DND-41 (cell line): ENCODE measurements at regions not wholly inside any gene's neighbourhood (a gene's known extent, or its start where the extent isn't known, plus 50 kb on each side); places are given as distances from the start of the nearest gene placed in this dataset.
A peak's percentile ranks its signal among the peaks of the same experiment; 100 is the strongest.

ENCODE experiments used
- ATAC-seq: fragments of 200-7000 bp; cut with Tn5 transposase; 3 replicates; pipeline ENCODE4 v1.9.1; 2021; ENCODE audit warnings: low read depth; ENCODE audit not compliant: insufficient read depth
- DNase-seq: peaks from one replicate; pipeline ENCODE4 v3.0.0-alpha.2; 2020
- H2AFZ ChIP-seq: 2 replicates; pipeline ENCODE4 v1.6.0; 2012; ENCODE audit warnings: low read depth, low read length
- H3K27ac ChIP-seq: 2 replicates; pipeline ENCODE4 v1.5.1; 2012; ENCODE audit warnings: low read length, inconsistent platforms
- H3K27me3 ChIP-seq: fragments of 200-600 bp; sonication (generic); 2 replicates; pipeline ENCODE4 v1.6.0; 2012; ENCODE audit warnings: low read length, mild to moderate bottlenecking, inconsistent platforms; ENCODE audit not compliant: insufficient read depth, poor library complexity
- H3K36me3 ChIP-seq: 2 replicates; pipeline ENCODE4 v1.5.1; 2012; ENCODE audit warnings: low read length, inconsistent platforms; ENCODE audit not compliant: insufficient read depth
- H3K4me1 ChIP-seq: 2 replicates; pipeline ENCODE4 v1.5.1; 2012; ENCODE audit warnings: mild to moderate bottlenecking, low read length; ENCODE audit not compliant: insufficient read depth
- H3K4me2 ChIP-seq: 2 replicates; pipeline ENCODE4 v1.6.0; 2012; ENCODE audit warnings: mild to moderate bottlenecking, moderate library complexity, low read length, inconsistent platforms; ENCODE audit not compliant: insufficient read depth
- H3K4me3 ChIP-seq, 2 experiments: fragments of 200-600 bp in 1 of 2; shearing (Covaris generic) in 1 of 2; 2 replicates each; pipeline ENCODE4 v1.5.1; 2012 to 2016; ENCODE audit warnings: inconsistent platforms in 2 of 2, low read length in 2 of 2, mild to moderate bottlenecking in 2 of 2, low read depth in 1 of 2, moderate library complexity in 1 of 2
- H3K79me2 ChIP-seq: 2 replicates; pipeline ENCODE4 v1.6.0; 2012; ENCODE audit warnings: low read length, inconsistent platforms; ENCODE audit not compliant: insufficient read depth
- H3K9ac ChIP-seq: 2 replicates; pipeline ENCODE4 v1.6.0; 2012; ENCODE audit warnings: low read depth, mild to moderate bottlenecking, inconsistent platforms, low read length, moderate library complexity
- H3K9me3 ChIP-seq: 2 replicates; pipeline ENCODE4 v1.5.1; 2012; ENCODE audit warnings: low read length, moderate library complexity, mild to moderate bottlenecking, inconsistent platforms; ENCODE audit not compliant: insufficient read depth, severe bottlenecking
- H4K20me1 ChIP-seq: 2 replicates; pipeline ENCODE4 v1.6.0; 2012; ENCODE audit warnings: low read length; ENCODE audit not compliant: insufficient read depth
- CTCF ChIP-seq: IDR thresholded peaks from 2 replicates; pipeline ENCODE4 v1.5.1; 2012; ENCODE audit warnings: borderline replicate concordance, low read length, moderate library complexity, mild to moderate bottlenecking; ENCODE audit not compliant: poor library complexity, severe bottlenecking; ENCODE audit errors: extremely low read depth
- EZH2 ChIP-seq: IDR thresholded peaks from 3 replicates; pipeline ENCODE4 v1.6.1; 2012; ENCODE audit warnings: borderline replicate concordance, low read depth, mild to moderate bottlenecking, moderate library complexity, low read length, inconsistent platforms; ENCODE audit not compliant: severe bottlenecking

GRCh38 chr2:239727182-239727775 is 297.9 kb downstream of the NDUFA10 start:
- H2AFZ ChIP-seq = no peak overlapping the region
- no peak overlapping the region for H3K9ac ChIP-seq
- H4K20me1 ChIP-seq = no peaks in the 10 kb centered on the region
- H3K9me3 ChIP-seq = no peaks in the 10 kb centered on the region
- H3K27ac ChIP-seq = 0 out of 2 replicates have a peak overlapping the region, but pooled peaks have one; percentile 0
- no peaks in the 10 kb centered on the region for H3K4me1 ChIP-seq
- H3K4me3 ChIP-seq = no peak overlapping the region
- no peaks in the 10 kb centered on the region for H3K79me2 ChIP-seq
- H3K4me2 ChIP-seq = no peak overlapping the region
- TF ChIP-seq CTCF = no peak
- TF ChIP-seq EZH2 = no peak
- H3K36me3 ChIP-seq = no peaks in the 10 kb centered on the region
- no peaks in the 10 kb centered on the region for H3K27me3 ChIP-seq
- DNase-seq (no peak), ATAC-seq (no peak)

GRCh38 chr2:239726631-239727181 is 298.4 kb downstream of the NDUFA10 start:
- no peaks in the 10 kb centered on the region for H3K79me2 ChIP-seq
- no peak overlapping the region for H3K9ac ChIP-seq
- no peaks in the 10 kb centered on the region for H3K9me3 ChIP-seq
- H2AFZ ChIP-seq = no peak overlapping the region
- no peak for DNase-seq
- no peaks in the 10 kb centered on the region for H3K27me3 ChIP-seq
- ATAC-seq = no peak
- no peaks in the 10 kb centered on the region for H4K20me1 ChIP-seq
- no peak overlapping the region for H3K4me2 ChIP-seq
- no peaks in the 10 kb centered on the region for H3K36me3 ChIP-seq
- no peak overlapping the region for H3K4me3 ChIP-seq
- H3K4me1 ChIP-seq = no peaks in the 10 kb centered on the region
- H3K27ac ChIP-seq = 0 out of 2 replicates have a peak overlapping the region, but pooled peaks have one; percentile 34
- TF ChIP-seq CTCF (no peak), EZH2 (no peak)

GRCh38 chr2:239726091-239726591 is 299.0 kb downstream of the NDUFA10 start:
- Histone ChIP-seq H2AFZ (no peak overlapping the region), H3K79me2 (no peaks in the 10 kb centered on the region), H3K4me3 (no peak overlapping the region), H3K4me2 (no peak overlapping the region), H3K36me3 (no peaks in the 10 kb centered on the region), H3K27ac (0 out of 2 replicates have a peak overlapping the region, but pooled peaks have one; percentile 34), H3K27me3 (no peaks in the 10 kb centered on the region), H3K9ac (no peak overlapping the region), H3K4me1 (no peaks in the 10 kb centered on the region), H3K9me3 (no peaks in the 10 kb centered on the region), H4K20me1 (no peaks in the 10 kb centered on the region)
- DNase-seq (no peak), ATAC-seq (no peak)
- TF ChIP-seq EZH2 (no peak), CTCF (no peak)

GRCh38 chr2:239725551-239725890 is 299.6 kb downstream of the NDUFA10 start:
- Histone ChIP-seq H3K36me3 (no peaks in the 10 kb centered on the region), H2AFZ (no peak overlapping the region), H3K9me3 (no peaks in the 10 kb centered on the region), H3K9ac (no peak overlapping the region), H3K4me1 (no peaks in the 10 kb centered on the region), H3K4me3 (no peak overlapping the region), H3K27ac (no peak overlapping the region), H3K79me2 (no peaks in the 10 kb centered on the region), H3K4me2 (no peak overlapping the region), H3K27me3 (no peaks in the 10 kb centered on the region), H4K20me1 (no peaks in the 10 kb centered on the region)
- ATAC-seq = no peak
- TF ChIP-seq CTCF (no peak), EZH2 (no peak)
- no peak for DNase-seq
